ENCODE measurements at regions not wholly inside any gene's neighbourhood (a gene's known extent, or its start where the extent isn't known, plus 50 kb on each side); places are given as distances from the start of the nearest gene placed in this dataset.

DNA sequence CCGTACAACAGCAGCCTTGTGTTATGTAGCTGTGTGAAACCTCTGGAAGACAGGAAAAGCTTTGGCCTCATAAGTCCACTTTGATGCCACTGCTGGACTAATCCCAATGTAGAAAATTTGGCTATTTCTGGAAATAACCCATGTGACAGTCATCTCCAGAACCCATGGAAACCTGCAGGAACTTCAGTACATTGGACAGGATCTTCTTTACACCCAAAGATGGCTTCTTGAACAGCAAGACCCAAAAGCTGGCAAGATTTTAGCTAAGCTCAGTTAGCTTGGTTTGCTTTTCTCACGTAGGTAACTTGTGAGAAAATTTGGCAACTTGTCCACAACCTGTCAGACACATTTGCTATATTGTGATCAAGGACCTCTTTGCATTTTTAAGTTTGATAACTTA, 74.8 kb upstream of the RCN1 start:
- Histone ChIP-seq H3K4me3 (no peak overlapping the region), H3K9me3 (no peaks in the 10 kb centered on the region), H3K36me3 (no peaks in the 10 kb centered on the region), H3K4me1 (no peaks in the 10 kb centered on the region), H3K27ac (no peak overlapping the region), H3K27me3 (peaks cover 0 to 31% (median 6%) of the 10 kb centered on the region in 3 donors)
- WGBS, 5 donors: 53 to 63% (median 58%) methylated on average over 2 of the region's 2 CpGs
- TF ChIP-seq POLR2AphosphoS5 (IDR thresholded peaks at IDR 0.05) (no peak), EP300 (IDR thresholded peaks at IDR 0.05) (no peak), POLR2A (IDR thresholded peaks at IDR 0.05) (no peak)
- TF ChIP-seq, protein P1, sequence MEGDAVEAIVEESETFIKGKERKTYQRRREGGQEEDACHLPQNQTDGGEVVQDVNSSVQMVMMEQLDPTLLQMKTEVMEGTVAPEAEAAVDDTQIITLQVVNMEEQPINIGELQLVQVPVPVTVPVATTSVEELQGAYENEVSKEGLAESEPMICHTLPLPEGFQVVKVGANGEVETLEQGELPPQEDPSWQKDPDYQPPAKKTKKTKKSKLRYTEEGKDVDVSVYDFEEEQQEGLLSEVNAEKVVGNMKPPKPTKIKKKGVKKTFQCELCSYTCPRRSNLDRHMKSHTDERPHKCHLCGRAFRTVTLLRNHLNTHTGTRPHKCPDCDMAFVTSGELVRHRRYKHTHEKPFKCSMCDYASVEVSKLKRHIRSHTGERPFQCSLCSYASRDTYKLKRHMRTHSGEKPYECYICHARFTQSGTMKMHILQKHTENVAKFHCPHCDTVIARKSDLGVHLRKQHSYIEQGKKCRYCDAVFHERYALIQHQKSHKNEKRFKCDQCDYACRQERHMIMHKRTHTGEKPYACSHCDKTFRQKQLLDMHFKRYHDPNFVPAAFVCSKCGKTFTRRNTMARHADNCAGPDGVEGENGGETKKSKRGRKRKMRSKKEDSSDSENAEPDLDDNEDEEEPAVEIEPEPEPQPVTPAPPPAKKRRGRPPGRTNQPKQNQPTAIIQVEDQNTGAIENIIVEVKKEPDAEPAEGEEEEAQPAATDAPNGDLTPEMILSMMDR (IDR thresholded peaks at IDR 0.05): no peak
- intact Hi-C loops (cut with DNase I; ENCODE audit: low total_unique reads): no loop called here
- DNase-seq: no peak

DNA sequence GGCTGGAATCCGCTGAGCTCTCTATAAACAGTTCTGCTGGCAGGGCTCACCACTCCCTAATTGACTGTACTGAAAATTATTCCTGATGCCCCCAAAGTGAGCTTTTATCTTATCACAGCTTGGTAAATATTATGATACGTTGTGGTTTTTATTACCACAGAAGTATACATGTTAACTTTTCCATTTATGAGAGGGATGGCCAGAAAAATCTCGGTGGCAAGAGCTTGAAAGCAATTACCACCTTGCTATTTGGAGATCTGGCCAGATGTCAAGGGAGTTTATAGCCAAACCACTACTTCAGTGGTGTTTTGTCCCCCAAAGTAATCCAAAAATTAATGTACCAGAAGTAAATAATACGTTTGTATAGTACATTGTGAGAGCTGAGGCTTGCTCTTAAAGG, 75.4 kb upstream of the RCN1 start:
- Histone ChIP-seq H3K4me1 (no peaks in the 10 kb centered on the region), H3K9me3 (no peaks in the 10 kb centered on the region), H3K4me3 (no peak overlapping the region), H3K36me3 (no peaks in the 10 kb centered on the region), H3K27ac (no peak overlapping the region), H3K27me3 (peaks cover 0 to 37% (median 6%) of the 10 kb centered on the region in 3 donors)
- TF ChIP-seq, protein P1 (IDR thresholded peaks at IDR 0.05): no peak
- TF ChIP-seq EP300 (IDR thresholded peaks at IDR 0.05): no peak
- no peak for TF ChIP-seq POLR2AphosphoS5 (IDR thresholded peaks at IDR 0.05)
- TF ChIP-seq POLR2A (IDR thresholded peaks at IDR 0.05): no peak
- intact Hi-C loops (cut with DNase I; ENCODE audit: low total_unique reads): no loop called here
- 24 to 46% (median 28%) methylated on average over 4 of the region's 4 CpGs for WGBS, 5 donors
- no peak for DNase-seq

DNA sequence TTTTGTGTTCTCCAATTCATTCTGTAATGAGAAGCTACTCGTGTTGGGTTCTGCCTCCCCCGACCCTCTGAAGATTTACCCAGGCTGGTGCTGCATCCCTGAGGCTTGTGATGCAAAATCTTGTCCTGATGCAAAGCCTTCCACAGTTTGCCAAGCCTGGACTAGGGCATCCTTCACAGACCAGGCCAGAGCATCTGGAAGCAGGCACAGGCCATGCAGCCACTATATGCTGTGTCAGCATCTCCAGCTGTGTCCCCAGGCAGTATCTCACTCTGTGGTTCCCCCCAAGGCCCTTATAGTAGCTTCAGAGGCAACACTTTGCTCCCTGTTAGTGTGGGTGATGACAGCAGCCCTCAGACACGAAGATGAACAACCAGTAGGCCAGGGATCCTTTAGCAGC, 77.3 kb upstream of the RCN1 start:
- peaks cover 0 to 55% (median 6%) of the 10 kb centered on the region in 3 donors for H3K27me3 ChIP-seq
- no peaks in the 10 kb centered on the region for H3K9me3 ChIP-seq
- no peak for DNase-seq
- intact Hi-C loops (cut with DNase I; ENCODE audit: low total_unique reads): no loop called here
- H3K36me3 ChIP-seq: no peaks in the 10 kb centered on the region
- H3K4me3 ChIP-seq: no peak overlapping the region
- no peak overlapping the region for H3K27ac ChIP-seq
- WGBS, 5 donors: 35 to 45% (median 39%) methylated on average over 3 of the region's 3 CpGs
- no peaks in the 10 kb centered on the region for H3K4me1 ChIP-seq
- TF ChIP-seq POLR2A (IDR thresholded peaks at IDR 0.05) (no peak), POLR2AphosphoS5 (IDR thresholded peaks at IDR 0.05) (no peak), EP300 (IDR thresholded peaks at IDR 0.05) (no peak)
- TF ChIP-seq, protein P1 (IDR thresholded peaks at IDR 0.05): no peak

DNA sequence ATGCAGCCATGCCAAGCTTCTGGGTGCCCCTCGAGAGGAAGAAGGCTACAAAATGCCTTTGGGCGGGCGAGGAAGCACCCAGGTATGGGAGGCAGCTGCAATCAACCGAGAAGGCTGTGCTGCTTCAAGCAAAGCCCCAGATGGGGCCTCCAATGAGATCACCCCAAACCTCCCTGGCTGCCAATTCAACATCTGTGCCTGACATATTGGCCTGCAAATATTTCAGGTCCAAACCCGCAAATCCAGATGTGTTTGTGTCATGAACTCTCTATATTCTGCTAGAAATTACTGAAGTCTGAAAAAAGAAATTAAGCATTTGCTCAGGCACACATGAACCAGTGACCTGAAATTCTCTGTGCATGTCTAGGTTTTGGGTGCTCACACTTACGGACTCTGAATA, 78.8 kb upstream of the RCN1 start:
- H3K4me3 ChIP-seq: no peak overlapping the region
- no peak overlapping the region for H3K27ac ChIP-seq
- DNase-seq: no peak
- TF ChIP-seq POLR2A (IDR thresholded peaks at IDR 0.05) (no peak), POLR2AphosphoS5 (IDR thresholded peaks at IDR 0.05) (no peak), EP300 (IDR thresholded peaks at IDR 0.05) (no peak)
- TF ChIP-seq, protein P1 (IDR thresholded peaks at IDR 0.05): no peak
- no peaks in the 10 kb centered on the region for H3K36me3 ChIP-seq
- no peaks in the 10 kb centered on the region for H3K9me3 ChIP-seq
- WGBS, 5 donors: 70 to 76% (median 72%) methylated on average over 6 of the region's 6 CpGs
- H3K4me1 ChIP-seq: no peaks in the 10 kb centered on the region
- peaks cover 0 to 60% (median 6%) of the 10 kb centered on the region in 3 donors for H3K27me3 ChIP-seq
- intact Hi-C loops (cut with DNase I; ENCODE audit: low total_unique reads): no loop called here
